ENCODE measurements at regions not wholly inside any gene's neighbourhood (a gene's known extent, or its start where the extent isn't known, plus 50 kb on each side); places are given as distances from the start of the nearest gene placed in this dataset.
"Not testable (repeated sequence)": the region's sequence is repeated elsewhere in the genome, so short reads cannot be mapped to it uniquely, and the experiment has no call there.

- no peak for DNase-seq
Measured at GRCh38 chr10:56561336-56561735, 200.3 kb upstream of the ZWINT start.

DNA sequence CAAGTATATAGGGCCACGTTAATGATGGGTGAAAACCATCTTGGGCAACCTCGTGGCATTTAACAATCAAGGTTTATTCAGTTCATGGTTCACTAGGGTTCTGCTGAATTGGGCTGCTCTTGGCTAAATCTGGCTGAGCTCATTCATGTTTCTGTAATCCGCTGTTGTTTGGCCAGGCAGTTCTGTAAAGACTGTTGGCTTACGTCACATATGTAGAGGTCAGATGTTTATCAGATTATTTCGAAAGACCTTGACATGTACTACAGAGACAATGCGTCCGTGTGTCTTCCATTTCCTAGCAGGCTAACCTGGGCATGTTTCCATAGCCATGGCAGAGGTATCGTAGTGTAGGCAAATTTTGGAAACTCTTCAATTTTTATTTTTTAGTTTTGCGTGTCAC, 190.0 kb upstream of the ZWINT start:
- no peak for DNase-seq

DNA sequence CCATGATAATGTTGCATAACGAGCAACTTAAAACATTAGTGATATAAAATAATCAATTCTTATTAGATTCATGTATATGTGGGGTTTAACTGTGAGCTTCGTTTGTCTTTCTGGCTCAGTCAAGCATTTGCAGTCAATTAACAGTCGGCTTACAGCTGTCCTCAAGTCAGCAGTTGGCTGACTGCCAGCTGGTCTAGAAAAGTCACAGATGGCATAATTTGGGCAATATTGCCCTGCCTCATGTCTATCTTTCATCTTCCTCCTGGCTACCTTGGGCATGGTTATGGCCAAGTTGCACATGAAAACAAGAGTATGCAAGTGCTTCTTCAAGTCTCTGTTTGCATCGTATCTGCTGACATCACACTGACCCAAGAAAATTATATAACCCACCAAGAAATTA, 186.1 kb upstream of the ZWINT start:
- peak; percentile 7 for DNase-seq

DNA sequence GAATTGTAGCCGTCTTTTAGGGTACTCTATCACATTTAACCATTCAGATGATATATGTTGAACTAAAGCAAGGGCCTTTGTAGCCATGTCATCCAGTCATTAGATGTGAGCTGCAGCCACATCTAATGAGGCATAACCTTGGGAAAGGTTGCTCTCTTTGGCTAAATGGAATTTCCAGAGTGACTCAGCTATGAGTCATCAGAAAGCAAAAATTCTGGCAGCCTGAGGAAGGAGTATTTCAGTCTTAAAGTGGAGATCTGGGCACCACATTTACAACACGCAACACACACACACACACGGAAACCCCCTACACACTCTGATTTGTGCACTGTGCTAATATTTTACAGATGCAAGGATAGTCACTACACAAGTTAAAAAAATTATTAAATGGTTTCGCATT, 176.9 kb upstream of the ZWINT start:
- no peak for DNase-seq

DNA sequence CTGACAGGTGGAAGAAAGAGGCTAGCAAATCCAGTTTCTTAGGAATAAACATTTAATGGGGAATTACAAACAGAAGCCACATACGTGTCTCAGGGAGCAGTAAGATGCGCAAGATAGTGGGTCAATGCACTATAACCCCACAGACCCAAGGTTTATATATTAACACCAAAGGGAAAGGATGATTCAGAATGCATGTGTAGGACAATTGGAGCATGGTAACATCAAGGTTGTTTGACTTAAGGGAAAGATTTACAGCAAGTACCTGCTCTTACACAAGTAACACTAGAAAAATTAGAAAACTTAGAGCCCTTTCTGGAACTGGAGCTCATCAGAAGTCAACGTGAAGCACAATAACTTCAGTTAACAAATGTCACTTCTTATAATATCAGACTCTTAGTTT, 161.1 kb upstream of the ZWINT start:
- no peak for DNase-seq

GRCh38 chr10:56508562-56508961, 147.5 kb upstream of the ZWINT start:
- DNase-seq, result no peak

GRCh38 chr10:56507033-56507432, 146.0 kb upstream of the ZWINT start:
- no peak for DNase-seq

DNA sequence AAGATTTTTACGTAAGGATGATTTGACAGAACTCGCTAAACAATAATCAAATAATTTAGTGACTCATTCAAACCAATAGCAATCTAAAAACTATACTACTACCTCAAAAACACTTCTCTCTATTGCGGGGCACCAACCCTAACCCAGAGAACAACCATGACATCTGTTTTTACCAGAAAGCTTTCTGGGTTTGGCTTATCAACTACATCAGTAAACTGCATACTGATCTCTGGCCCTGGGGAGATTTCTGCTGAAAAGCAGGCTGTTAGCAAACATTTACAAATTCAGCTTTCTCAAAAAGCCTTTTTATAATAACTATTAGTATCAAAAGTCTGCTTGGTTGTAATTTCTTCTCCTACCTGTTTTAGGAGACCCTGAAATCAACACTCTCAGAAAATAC, 144.5 kb upstream of the ZWINT start:
- no peak for DNase-seq

DNA sequence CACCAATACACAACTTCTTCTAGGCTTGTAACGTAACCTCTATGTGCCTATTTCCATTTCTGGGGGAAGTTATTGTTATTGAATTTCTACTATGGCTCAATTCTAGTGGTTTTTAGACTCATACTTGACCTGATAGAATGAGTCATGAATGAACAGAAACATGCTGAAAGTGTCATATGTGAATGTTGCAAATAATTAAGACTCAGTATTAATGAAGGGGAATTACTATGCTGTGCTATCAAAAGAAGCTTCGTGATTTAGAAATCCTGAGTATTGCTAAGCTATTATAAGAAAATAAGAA, 135.1 kb upstream of the ZWINT start:
- no peak for DNase-seq

GRCh38 chr10:56487746-56488145, 126.7 kb upstream of the ZWINT start:
- DNase-seq, result no peak

DNA sequence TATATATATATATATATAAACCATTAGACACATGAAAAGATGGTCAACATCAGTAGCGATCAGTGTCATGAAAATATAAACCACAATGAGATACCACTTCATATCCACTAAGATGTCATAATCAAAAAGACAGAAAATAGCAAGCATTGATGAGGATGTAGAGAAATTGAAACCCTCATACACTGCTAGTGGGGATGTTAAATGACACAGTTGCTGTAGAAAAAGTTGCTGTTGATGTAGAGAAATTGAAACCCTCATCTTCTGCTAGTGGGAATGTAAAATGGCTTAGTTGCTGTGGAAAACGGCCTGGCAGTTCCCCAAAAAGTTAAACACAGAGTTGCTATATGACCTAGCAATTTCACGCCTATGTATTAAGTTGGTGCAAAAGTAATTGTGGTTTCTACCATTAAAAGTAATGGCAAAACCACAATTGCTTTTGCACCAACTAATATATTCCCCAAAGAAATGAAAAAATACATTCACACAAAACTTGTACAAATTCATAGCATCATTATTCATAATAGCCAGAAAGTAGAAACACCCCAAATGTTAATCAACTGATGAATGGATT, 120.5 kb upstream of the ZWINT start:
- DNase-seq, result no peak

- DNase-seq, result no peak
Measured at GRCh38 chr10:56472978-56473377, 111.9 kb upstream of the ZWINT start.

DNA sequence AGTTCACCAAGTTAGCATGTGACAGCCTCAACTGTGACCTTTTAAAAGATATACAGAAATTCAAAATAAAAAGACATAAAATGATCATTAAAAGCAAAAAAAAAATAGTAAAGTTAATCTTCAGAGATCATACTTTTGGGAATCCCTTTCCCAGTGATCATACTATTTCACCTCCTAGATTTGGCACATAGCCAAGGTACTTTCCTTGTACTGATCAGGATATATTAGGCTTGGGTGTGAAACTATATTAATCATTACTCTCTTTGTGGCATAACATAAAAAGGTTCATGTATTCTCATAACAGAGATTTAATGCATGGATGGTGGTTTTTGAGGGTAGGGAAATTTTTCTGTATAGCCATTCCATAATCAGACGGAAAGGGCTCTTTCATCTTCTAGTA, 109.6 kb upstream of the ZWINT start:
- no peak for DNase-seq

DNA sequence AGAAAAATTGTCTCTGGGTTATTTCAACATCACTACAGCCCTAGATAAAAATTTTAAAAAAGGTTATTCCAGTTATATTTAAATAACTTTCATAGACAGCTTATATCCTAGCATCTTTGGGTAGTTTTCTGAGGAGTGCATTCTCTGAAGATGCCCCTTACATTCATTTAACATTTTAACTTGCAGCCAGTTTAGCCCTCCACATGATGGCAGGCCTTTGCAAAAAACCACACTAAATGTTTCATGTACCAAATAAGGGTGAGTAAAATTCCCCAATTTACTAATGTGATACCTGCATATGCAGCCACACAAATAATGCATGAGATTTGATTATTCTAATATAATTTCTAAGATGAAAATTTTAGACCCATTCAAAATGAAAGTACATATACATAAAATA, 108.4 kb upstream of the ZWINT start:
- DNase-seq, result no peak

DNA sequence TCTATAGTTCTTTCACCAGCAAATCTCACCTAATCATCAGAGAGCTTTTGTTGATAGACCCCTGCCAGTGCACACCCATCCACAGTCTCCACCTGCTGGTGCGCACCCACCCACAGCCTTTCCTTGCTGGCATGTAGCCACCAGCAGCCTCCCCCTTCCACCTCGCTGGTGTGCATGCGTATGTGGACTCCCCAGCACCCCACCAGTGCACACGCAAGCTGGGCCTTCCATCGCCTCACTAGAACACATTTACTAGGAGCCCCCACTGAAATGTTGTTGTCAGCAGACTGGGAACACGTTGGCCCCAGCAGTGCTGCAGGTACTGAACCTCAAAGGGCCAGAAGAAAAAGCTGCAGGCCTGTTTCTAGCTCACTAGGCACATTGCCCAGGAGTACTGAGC, 104.9 kb upstream of the ZWINT start:
- no peak for DNase-seq

DNA sequence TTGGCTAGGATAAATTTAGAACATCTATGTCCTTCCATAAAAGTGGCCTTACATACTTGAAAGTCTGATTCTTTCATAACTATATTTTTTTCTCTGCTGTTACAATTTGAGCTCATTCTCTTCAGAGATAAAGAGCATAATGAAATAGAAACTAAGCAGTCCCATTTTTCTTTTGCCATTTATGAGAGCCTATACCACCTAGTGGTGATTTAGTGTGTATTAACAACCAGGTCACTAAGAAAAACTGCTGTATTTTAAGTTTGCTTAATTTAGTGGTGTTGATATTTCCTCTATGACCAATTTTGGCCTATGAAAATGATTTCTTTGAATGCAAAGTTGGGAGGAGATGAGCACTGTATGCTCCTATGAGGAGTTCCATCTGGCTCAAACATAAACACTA, 88.7 kb upstream of the ZWINT start:
- DNase-seq, result no peak

DNA sequence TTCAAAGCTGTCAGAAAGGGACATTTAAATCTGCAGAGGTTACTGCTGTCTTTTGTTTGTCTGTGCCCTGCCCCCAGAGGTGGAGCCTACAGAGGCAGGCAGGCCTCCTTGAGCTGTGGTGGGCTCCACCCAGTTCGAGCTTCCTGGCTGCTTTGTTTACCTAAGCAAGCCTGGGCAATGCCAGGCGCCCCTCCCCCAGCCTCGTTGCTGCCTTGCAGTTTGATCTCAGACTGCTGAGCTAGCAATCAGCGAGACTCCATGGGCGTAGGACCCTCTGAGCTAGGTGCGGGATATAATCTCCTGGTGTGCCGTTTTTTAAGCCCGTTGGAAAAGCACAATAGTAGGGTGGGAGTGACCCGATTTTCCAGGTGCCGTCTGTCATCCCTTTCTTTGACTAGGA, 86.6 kb upstream of the ZWINT start:
- DNase-seq, result not testable (repeated sequence)

- DNase-seq, result not testable (repeated sequence)
Measured at GRCh38 chr10:56441337-56441736, 80.3 kb upstream of the ZWINT start.
